SU-DHL-6 (cell line): ENCODE measurements at regions not wholly inside any gene's neighbourhood (a gene's known extent, or its start where the extent isn't known, plus 50 kb on each side); places are given as distances from the start of the nearest gene placed in this dataset.

Source experiments
- H2AFZ ChIP-seq: fragments of 200-600 bp; sonication (generic); 2 replicates; pipeline ENCODE4 v1.6.1; 2014; ENCODE audit warnings: low read depth, mild to moderate bottlenecking, moderate library complexity, mixed read lengths, antibody characterized with exemption, low read length; ENCODE audit not compliant: severe bottlenecking
- H3F3A ChIP-seq: fragments of 200-600 bp; shearing (Covaris generic); 2 replicates; pipeline ENCODE4 v1.6.0; 2016; ENCODE audit warnings: antibody characterized with exemption, mild to moderate bottlenecking; ENCODE audit not compliant: insufficient read depth
- H3K27ac ChIP-seq: fragments of 200-600 bp; sonication (generic); 2 replicates; pipeline ENCODE4 v1.5.1; 2016; ENCODE audit warnings: low read depth, mild to moderate bottlenecking, low read length, moderate library complexity, mixed read lengths
- H3K27me3 ChIP-seq: fragments of 200-600 bp; sonication (generic), shearing (Covaris generic); 2 replicates; pipeline ENCODE4 v1.6.0; 2014; ENCODE audit warnings: mild to moderate bottlenecking, low read length
- H3K36me3 ChIP-seq: fragments of 200-600 bp; sonication (generic); 2 replicates; pipeline ENCODE4 v1.6.1; 2014; ENCODE audit warnings: mild to moderate bottlenecking, low read length, mixed read lengths
- H3K4me2 ChIP-seq: fragments of 300-600, 200-600 bp; shearing (Covaris generic), sonication (generic); 2 replicates; pipeline ENCODE4 v1.6.0; 2014; ENCODE audit warnings: low read length, low read depth, mild to moderate bottlenecking; ENCODE audit not compliant: poor library complexity, severe bottlenecking
- H3K4me3 ChIP-seq: fragments of 200-600 bp; sonication (generic); 2 replicates; pipeline ENCODE4 v1.5.1; 2014; ENCODE audit warnings: antibody characterized with exemption, low read length, mild to moderate bottlenecking, mixed read lengths; ENCODE audit not compliant: insufficient read depth, poor library complexity, severe bottlenecking
- H3K79me2 ChIP-seq: fragments of 200-600 bp; sonication (generic); 2 replicates; pipeline ENCODE4 v1.6.1; 2014; ENCODE audit warnings: mild to moderate bottlenecking, low read length, moderate library complexity; ENCODE audit not compliant: insufficient read depth
- H3K9ac ChIP-seq: fragments of 200-600 bp; sonication (generic); 2 replicates; pipeline ENCODE4 v1.7.0; 2014; ENCODE audit warnings: mild to moderate bottlenecking, low read length
- H3K9me2 ChIP-seq: fragments of 200-600 bp; sonication (generic); replicated peaks from 2 replicates; pipeline ENCODE4 v1.6.1; 2014; ENCODE audit warnings: low read length; ENCODE audit not compliant: insufficient read depth
- H3K9me3 ChIP-seq: fragments of 200-600 bp; sonication (generic); 2 replicates; pipeline ENCODE4 v1.6.1; 2014; ENCODE audit warnings: low read length, mixed read lengths; ENCODE audit not compliant: insufficient read depth
- H4K20me1 ChIP-seq: fragments of 200-600 bp; sonication (generic); 2 replicates; pipeline ENCODE4 v1.6.1; 2014; ENCODE audit warnings: low read depth, mild to moderate bottlenecking, antibody characterized with exemption, low read length, moderate library complexity, mixed read lengths
- EZH2phosphoT487 ChIP-seq: fragments of 200-600 bp; sonication (generic), shearing (Covaris generic); conservative IDR thresholded peaks from 2 replicates; pipeline ENCODE4 v1.6.1; 2018; ENCODE audit warnings: mild to moderate bottlenecking, antibody characterized with exemption, low read length, moderate library complexity, mixed read lengths
- TF ChIP-seq, protein P1 (sequence below): fragments of 200-600 bp; sonication (generic); IDR thresholded peaks from one replicate; pipeline ENCODE4 v1.5.1; 2017; ENCODE audit warnings: antibody characterized with exemption, mild to moderate bottlenecking, low read length, moderate library complexity; ENCODE audit not compliant: insufficient read depth, poor library complexity, severe bottlenecking

DNA sequence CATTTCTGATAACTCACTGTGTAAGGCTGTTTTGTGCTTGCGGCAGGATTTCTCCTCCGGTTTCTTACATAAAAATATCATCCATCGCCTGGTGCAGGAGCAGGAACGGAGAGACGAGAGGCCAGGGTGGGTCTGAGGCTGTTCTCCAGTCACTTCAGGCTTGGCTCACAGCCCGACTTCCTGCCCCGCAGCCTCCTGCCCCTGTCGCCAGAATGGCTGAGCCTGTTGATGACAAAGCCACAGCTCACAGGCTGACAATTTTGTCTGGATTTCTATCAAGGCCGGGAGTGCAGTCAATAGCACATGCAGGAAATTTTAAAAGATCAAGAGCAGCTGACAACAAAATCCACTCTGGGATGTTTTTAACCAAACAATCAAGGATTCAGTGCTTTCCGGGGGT is 229.7 kb upstream of the ZNF32 start:
- no peak overlapping the region for H3K4me2 ChIP-seq

DNA sequence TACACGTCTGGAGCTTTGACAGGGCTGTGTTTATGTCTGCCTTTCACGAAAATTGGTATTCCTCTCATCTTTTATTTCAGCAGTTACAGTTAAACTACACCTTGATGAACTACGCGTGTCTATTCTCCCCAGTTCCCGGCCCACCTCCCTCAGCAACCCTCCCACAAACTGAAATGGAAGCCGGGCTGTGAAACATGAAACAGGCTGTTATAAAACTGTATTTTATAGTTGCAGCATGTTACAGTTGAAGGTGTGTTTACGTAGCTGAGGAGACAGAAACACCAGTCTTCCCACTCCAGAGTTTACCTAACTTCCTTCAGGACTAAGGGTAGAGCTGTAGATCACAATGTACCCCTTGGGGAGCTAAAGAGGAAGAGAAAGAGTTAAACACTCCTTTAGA is 228.3 kb upstream of the ZNF32 start:
- Histone ChIP-seq H3K27ac (no peak overlapping the region), H3K4me2 (no peak overlapping the region), H3K9me3 (no peaks in the 10 kb centered on the region), H3K79me2 (no peaks in the 10 kb centered on the region), H3K9me2 (no peaks in the 10 kb centered on the region), H3F3A (no peaks in the 10 kb centered on the region), H3K36me3 (no peaks in the 10 kb centered on the region), H3K27me3 (peaks cover 4% of the 10 kb centered on the region; the same call in 1 of the 2 replicates), H4K20me1 (no peaks in the 10 kb centered on the region), H3K9ac (no peak overlapping the region), H2AFZ (no peak overlapping the region), H3K4me3 (no peak overlapping the region)
- TF ChIP-seq, protein P1, sequence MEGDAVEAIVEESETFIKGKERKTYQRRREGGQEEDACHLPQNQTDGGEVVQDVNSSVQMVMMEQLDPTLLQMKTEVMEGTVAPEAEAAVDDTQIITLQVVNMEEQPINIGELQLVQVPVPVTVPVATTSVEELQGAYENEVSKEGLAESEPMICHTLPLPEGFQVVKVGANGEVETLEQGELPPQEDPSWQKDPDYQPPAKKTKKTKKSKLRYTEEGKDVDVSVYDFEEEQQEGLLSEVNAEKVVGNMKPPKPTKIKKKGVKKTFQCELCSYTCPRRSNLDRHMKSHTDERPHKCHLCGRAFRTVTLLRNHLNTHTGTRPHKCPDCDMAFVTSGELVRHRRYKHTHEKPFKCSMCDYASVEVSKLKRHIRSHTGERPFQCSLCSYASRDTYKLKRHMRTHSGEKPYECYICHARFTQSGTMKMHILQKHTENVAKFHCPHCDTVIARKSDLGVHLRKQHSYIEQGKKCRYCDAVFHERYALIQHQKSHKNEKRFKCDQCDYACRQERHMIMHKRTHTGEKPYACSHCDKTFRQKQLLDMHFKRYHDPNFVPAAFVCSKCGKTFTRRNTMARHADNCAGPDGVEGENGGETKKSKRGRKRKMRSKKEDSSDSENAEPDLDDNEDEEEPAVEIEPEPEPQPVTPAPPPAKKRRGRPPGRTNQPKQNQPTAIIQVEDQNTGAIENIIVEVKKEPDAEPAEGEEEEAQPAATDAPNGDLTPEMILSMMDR, result no peak
- no peak for TF ChIP-seq EZH2phosphoT487

More for the DNA sequence above, 229.7 kb upstream of the ZNF32 start:
- Histone ChIP-seq H4K20me1 (no peaks in the 10 kb centered on the region), H2AFZ (no peak overlapping the region), H3K9ac (no peak overlapping the region), H3F3A (no peaks in the 10 kb centered on the region), H3K79me2 (no peaks in the 10 kb centered on the region), H3K9me3 (no peaks in the 10 kb centered on the region), H3K4me3 (no peak overlapping the region), H3K36me3 (no peaks in the 10 kb centered on the region), H3K9me2 (no peaks in the 10 kb centered on the region), H3K27me3 (peaks cover 4% of the 10 kb centered on the region; the same call in 1 of the 2 replicates), H3K27ac (no peak overlapping the region)
- TF ChIP-seq, protein P1, result no peak
- no peak for TF ChIP-seq EZH2phosphoT487

DNA sequence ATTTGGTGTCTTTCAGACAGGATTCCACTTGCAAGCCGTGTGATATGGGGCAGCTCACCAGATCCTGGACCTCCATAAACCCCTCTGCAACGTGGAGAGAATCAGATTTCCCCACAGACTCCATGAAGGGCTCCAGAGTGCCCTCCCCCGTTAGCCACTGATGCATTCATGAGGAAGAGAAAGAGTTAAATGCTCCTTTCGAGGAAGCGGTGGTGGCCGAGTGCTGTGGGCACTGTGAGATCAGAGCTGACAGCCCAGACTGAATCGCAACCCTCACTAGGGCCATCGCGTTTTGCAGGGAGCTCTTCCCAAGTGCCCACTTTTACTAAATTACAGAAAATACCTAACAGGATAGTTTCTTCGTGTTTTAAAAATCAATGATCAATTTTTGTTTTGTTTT is 226.3 kb upstream of the ZNF32 start:
- H3K79me2 ChIP-seq, result no peaks in the 10 kb centered on the region
- no peaks in the 10 kb centered on the region for H3K27me3 ChIP-seq
- no peak overlapping the region for H3K4me3 ChIP-seq
- no peak overlapping the region for H3K27ac ChIP-seq
- no peak overlapping the region for H3K4me2 ChIP-seq
- no peak for TF ChIP-seq EZH2phosphoT487
- TF ChIP-seq, protein P1, result no peak
- H3F3A ChIP-seq, result no peaks in the 10 kb centered on the region
- H2AFZ ChIP-seq, result no peak overlapping the region
- no peaks in the 10 kb centered on the region for H3K9me3 ChIP-seq
- H3K36me3 ChIP-seq, result no peaks in the 10 kb centered on the region
- H4K20me1 ChIP-seq, result no peaks in the 10 kb centered on the region
- no peaks in the 10 kb centered on the region for H3K9me2 ChIP-seq
- H3K9ac ChIP-seq, result no peak overlapping the region
